ENCODE measurements at regions not wholly inside any gene's neighbourhood (a gene's known extent, or its start where the extent isn't known, plus 50 kb on each side); places are given as distances from the start of the nearest gene placed in this dataset.
"Not testable (repeated sequence)": the region's sequence is repeated elsewhere in the genome, so short reads cannot be mapped to it uniquely, and the experiment has no call there.

GRCh38 chr2:199535445-199536177 lies 77.9 kb upstream of the SATB2 start:
- no TSS peak for BruUV-seq (replicated peaks)
- H3K27me3 ChIP-seq (replicated peaks; ENCODE audit: control insufficient read depth, insufficient read depth, low read length) = no peaks in the 10 kb centered on the region

GRCh38 chr2:199533873-199534272 lies 76.1 kb upstream of the SATB2 start:
- H3K9me3 ChIP-seq; H3K4me3 Mint-ChIP-seq (ENCODE audit: unreplicated experiment); H3K27ac Mint-ChIP-seq (ENCODE audit: unreplicated experiment); CTCF ChIA-PET; H3K4me1 ChIP-seq; H3K27me3 Mint-ChIP-seq (ENCODE audit: insufficient read depth, unreplicated experiment); H3K4me3 ChIP-seq (ENCODE audit: low read depth, low read length); POLR2A ChIA-PET; H3K27me3 ChIP-seq (replicated peaks; ENCODE audit: control insufficient read depth, insufficient read depth, low read length); DNase-seq; H3K36me3 ChIP-seq (ENCODE audit: control insufficient read depth, insufficient read depth, low read length); H3K4me1 Mint-ChIP-seq (ENCODE audit: low read depth, unreplicated experiment); BruUV-seq (replicated peaks); intact Hi-C loops (cut with micrococcal nuclease; ENCODE audit: unreplicated experiment); H3K36me3 Mint-ChIP-seq (ENCODE audit: insufficient read depth, unreplicated experiment): not testable (repeated sequence)
- H3K9me3 Mint-ChIP-seq (ENCODE audit: unreplicated experiment) = peaks cover 34% of the 10 kb centered on the region

More at GRCh38 chr2:199535445-199536177, 77.9 kb upstream of the SATB2 start:
- no peak overlapping the region for H3K4me3 Mint-ChIP-seq (ENCODE audit: unreplicated experiment)
- no peaks in the 10 kb centered on the region for H3K4me1 Mint-ChIP-seq (ENCODE audit: low read depth, unreplicated experiment)
- POLR2A ChIA-PET = no interaction called here
- H3K4me3 ChIP-seq (ENCODE audit: low read depth, low read length) = no peak overlapping the region
- DNase-seq = no peak
- no peaks in the 10 kb centered on the region for H3K4me1 ChIP-seq
- no peaks in the 10 kb centered on the region for H3K9me3 ChIP-seq
- no peak overlapping the region for H3K27ac Mint-ChIP-seq (ENCODE audit: unreplicated experiment)
- TF ChIP-seq, protein P1, sequence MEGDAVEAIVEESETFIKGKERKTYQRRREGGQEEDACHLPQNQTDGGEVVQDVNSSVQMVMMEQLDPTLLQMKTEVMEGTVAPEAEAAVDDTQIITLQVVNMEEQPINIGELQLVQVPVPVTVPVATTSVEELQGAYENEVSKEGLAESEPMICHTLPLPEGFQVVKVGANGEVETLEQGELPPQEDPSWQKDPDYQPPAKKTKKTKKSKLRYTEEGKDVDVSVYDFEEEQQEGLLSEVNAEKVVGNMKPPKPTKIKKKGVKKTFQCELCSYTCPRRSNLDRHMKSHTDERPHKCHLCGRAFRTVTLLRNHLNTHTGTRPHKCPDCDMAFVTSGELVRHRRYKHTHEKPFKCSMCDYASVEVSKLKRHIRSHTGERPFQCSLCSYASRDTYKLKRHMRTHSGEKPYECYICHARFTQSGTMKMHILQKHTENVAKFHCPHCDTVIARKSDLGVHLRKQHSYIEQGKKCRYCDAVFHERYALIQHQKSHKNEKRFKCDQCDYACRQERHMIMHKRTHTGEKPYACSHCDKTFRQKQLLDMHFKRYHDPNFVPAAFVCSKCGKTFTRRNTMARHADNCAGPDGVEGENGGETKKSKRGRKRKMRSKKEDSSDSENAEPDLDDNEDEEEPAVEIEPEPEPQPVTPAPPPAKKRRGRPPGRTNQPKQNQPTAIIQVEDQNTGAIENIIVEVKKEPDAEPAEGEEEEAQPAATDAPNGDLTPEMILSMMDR (IDR thresholded peaks at IDR 0.05; ENCODE audit: insufficient read depth in 1 of 2, low read depth in 1 of 2, low read length in 1 of 2, severe bottlenecking in 1 of 2, unreplicated experiment in 1 of 2) = no peak
- intact Hi-C loops (cut with micrococcal nuclease; ENCODE audit: unreplicated experiment) = no loop called here
- H3K36me3 Mint-ChIP-seq (ENCODE audit: insufficient read depth, unreplicated experiment) = no peaks in the 10 kb centered on the region
- CTCF ChIA-PET = no interaction called here
- H3K27me3 Mint-ChIP-seq (ENCODE audit: insufficient read depth, unreplicated experiment) = no peaks in the 10 kb centered on the region
- no peaks in the 10 kb centered on the region for H3K36me3 ChIP-seq (ENCODE audit: control insufficient read depth, insufficient read depth, low read length)
- peaks cover 19% of the 10 kb centered on the region for H3K9me3 Mint-ChIP-seq (ENCODE audit: unreplicated experiment)

GRCh38 chr2:199527071-199527470 lies 69.3 kb upstream of the SATB2 start:
- no peak overlapping the region for H3K4me3 ChIP-seq (ENCODE audit: low read depth, low read length)
- Mint-ChIP-seq H3K27me3 (ENCODE audit: insufficient read depth, unreplicated experiment) (no peaks in the 10 kb centered on the region), H3K4me3 (ENCODE audit: unreplicated experiment) (no peak overlapping the region), H3K4me1 (ENCODE audit: low read depth, unreplicated experiment) (peaks cover 12% of the 10 kb centered on the region), H3K9me3 (ENCODE audit: unreplicated experiment) (peaks cover 43% of the 10 kb centered on the region), H3K27ac (ENCODE audit: unreplicated experiment) (no peak overlapping the region), H3K36me3 (ENCODE audit: insufficient read depth, unreplicated experiment) (no peaks in the 10 kb centered on the region)
- peaks cover 13% of the 10 kb centered on the region for H3K9me3 ChIP-seq
- no TSS peak for BruUV-seq (replicated peaks)
- ChIA-PET POLR2A (no interaction called here), CTCF (no interaction called here)
- no peaks in the 10 kb centered on the region for H3K36me3 ChIP-seq (ENCODE audit: control insufficient read depth, insufficient read depth, low read length)
- TF ChIP-seq, protein P1 (IDR thresholded peaks at IDR 0.05; ENCODE audit: insufficient read depth in 1 of 2, low read depth in 1 of 2, low read length in 1 of 2, severe bottlenecking in 1 of 2, unreplicated experiment in 1 of 2) = no peak
- no peak for DNase-seq
- H3K27me3 ChIP-seq (replicated peaks; ENCODE audit: control insufficient read depth, insufficient read depth, low read length) = no peaks in the 10 kb centered on the region
- intact Hi-C loops (cut with micrococcal nuclease; ENCODE audit: unreplicated experiment) = no loop called here
- peaks cover 19% of the 10 kb centered on the region for H3K4me1 ChIP-seq

All from Caco-2 (cell line).